NCI-H1417 (cell line): ENCODE measurements at regions not wholly inside any gene's neighbourhood (a gene's known extent, or its start where the extent isn't known, plus 50 kb on each side); places are given as distances from the start of the nearest gene placed in this dataset.
"Not testable (repeated sequence)": the region's sequence is repeated elsewhere in the genome, so short reads cannot be mapped to it uniquely, and the experiment has no call there.

ENCODE experiments used
- DNase-seq, 3 experiments: peaks; one replicate each; lab custom pipeline; 2025; lab: John Stamatoyannopoulos, UW

DNA sequence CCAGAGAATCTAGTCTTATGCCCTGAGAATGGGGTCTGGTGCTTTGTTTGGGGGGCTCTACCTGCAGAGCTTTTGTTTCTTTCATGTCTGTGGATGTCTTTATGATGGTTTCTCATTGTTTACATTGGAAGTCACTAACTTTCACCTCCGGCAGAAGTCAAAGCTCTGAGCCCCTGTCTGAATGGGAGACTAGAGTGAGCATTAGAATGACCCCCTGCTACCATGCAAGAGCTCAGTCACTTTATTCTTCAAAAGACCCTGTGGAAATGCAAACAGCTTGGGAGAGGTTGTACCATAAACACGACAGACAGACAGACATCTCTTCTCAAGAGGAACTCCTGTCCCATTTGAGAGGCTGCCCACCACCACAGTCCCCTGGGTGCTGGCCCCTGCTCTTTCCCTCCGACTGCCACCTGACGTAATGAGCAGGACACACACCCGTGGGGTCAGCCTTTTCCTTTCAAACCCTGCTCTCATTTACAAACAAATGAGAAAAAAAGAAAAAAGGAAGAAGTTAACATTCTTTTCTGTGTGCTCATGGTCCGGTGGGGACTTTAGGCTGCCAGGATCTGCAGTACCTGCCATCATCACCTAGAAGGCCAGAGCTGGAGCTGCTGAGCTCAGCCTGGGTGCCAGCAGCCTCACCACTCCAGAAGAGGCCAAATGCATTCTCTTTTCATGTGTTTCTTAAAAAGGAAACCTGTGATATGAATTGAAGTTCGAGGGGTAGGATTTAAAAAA lies 91.6 kb downstream of the FZD1 start:
- DNase-seq: no peak

DNA sequence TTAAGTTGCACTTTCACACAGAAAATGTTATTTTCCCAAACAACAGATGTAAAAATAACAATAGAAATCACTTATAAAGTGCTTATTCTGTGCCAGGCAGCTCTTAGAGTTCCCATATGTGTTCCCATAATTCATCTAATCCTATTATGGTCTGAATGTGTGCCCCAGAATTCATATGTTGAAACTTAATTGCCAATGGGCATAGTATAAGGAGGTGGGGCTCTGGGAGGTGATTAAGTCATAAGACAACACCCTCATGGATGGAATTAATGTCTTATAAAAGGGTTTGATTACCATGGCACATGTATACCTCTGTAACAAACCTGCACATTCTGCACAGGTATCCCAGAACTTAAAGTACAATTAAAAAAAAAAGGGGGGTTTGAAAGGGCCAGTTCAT lies 92.7 kb downstream of the FZD1 start:
- no peak for DNase-seq

DNA sequence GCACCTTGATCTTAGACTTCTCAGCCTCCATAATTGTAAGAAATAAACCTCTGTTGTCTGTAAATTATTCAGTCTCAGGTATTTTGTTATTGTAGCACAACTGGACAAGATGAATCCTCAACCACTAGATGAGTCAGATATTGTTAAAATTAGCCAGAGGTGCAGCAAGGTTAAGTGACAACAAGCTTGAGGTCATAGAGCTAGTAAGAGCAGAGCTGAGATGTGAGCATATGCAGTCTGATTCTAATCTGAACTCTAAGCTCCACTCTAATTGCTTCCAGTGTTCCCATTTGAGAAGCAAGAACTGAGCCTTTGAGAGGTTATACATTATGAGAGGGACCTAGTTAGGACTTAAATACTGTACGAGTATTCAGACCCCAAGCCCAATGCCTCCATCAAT lies 93.1 kb downstream of the FZD1 start:
- no peak for DNase-seq

DNA sequence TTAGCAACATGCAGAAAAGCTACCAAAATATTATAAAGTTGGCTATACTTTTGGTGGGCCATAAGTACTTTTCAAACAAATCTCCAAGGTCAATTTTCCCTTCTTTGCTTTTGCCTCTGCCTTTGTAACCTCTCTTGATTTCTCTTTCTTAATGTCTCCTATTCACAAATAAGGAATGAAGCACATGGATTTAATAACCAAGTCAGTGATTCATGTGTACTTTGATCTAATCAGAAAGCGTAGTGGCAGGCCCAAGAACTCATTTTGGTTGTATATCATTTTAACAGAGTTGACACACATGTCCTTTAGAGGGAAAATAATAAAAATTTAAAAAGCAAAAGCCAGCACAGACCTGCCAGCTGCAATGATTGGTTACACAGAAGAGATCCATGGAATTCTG lies 93.7 kb downstream of the FZD1 start:
- DNase-seq: no peak

DNA sequence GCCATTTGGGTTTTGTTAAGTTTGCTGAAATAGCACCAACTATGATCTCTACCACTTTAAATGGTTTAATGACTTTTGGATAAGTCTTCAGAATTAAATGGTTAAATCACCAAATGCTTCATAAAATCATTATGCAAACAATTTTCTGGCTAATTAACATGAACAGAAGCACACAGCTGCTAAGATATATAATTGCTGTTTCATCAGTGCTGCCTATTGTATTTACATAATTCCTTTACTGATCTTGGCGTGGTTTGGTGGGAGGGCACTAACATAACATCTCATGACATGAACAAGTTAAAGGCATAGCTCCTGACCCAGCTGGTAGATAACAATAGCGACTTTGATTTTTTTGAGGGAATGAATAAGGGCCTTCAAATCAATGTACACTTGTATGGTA lies 94.1 kb downstream of the FZD1 start:
- peak in 1 of 3 experiments; percentile 19 for DNase-seq

DNA sequence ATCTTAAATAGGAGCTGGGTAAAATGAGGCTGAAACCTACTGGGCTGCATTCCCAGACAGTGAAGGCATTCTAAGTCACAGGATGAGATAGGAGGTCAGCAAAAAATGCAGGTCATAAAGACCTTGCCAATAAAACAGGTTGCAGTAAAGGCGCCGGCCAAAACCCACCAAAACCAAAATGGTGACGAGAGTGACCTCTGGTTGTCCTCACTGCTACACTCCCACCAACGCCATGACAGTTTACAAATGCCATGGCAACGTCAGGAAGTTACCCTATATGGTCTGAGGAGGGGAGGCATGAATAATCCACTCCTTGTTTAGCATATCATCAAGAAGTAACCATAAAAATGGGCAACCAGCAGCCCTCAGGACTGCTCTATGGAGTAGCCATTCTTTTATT lies 100.9 kb downstream of the FZD1 start:
- DNase-seq: not testable (repeated sequence)

DNA sequence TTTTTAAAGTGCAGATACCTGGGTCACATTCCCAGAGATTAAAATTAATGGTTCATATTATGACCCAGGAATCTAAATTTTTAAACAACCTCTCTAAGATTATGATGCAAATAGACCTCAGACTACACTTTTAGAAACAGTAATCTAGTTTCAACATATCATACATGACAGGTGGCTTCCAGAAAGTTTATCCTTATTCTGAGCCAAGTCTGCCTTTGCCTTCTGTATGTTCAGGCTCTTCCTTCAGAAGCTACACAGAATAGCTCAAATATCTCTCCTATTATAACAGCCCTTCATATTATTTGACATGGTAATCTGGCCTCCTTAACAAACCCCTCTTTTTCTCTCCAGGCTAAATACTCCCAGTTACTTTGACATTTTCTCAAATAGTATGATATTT lies 101.9 kb downstream of the FZD1 start:
- no peak for DNase-seq

DNA sequence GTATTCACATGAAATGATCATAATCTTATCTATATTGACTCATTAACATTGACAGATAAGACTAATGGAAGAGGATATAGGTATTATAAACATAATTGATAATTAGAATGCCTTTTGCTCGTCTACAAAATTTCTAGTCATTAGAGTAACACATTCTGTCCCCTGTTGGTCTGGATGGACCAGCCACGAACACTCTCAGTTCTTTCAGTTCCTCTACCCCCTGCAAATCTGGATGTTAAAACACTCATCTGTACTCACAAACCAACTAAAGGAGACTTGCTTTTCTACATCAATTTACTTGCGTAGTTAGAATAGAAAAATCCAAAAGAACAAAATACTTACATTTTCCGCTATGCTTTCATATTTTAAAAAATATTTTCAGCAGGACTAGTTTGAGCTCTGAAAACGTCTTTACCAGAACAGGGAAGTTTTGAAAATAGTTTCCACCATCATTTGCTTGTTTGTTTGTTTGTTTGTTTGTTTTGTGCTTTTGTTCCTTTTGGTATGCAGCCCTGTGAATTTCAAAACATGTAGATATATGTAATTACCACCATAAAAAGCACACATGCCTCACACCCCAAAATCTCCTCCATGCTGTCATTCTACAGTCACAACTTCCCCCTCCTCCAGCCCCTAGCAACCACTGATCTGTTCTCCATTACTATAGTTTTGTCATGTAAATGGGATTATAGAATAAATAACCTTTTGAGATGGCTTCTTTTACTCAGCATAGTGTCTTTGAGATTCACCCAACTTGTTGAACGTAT lies 103.8 kb downstream of the FZD1 start:
- DNase-seq: no peak

DNA sequence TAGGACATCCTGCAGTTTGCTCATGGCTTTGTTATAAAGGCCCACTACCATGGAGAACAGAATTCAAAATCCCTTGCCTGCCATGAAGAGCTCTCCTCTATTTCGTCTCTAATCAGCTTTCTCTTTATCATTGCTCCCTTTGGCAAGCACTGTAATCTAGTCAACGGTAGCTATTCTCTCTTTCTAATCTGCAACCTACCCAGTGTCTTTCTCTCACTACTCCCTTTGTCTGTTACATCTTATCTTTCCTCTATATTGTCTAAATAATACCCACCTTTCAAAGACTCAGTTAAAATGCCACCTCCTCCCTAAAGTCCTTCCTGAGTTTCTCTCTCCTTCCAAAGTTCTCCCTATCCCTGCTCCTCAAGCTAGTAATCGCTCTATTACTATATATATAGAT lies 108.1 kb downstream of the FZD1 start:
- DNase-seq: no peak

DNA sequence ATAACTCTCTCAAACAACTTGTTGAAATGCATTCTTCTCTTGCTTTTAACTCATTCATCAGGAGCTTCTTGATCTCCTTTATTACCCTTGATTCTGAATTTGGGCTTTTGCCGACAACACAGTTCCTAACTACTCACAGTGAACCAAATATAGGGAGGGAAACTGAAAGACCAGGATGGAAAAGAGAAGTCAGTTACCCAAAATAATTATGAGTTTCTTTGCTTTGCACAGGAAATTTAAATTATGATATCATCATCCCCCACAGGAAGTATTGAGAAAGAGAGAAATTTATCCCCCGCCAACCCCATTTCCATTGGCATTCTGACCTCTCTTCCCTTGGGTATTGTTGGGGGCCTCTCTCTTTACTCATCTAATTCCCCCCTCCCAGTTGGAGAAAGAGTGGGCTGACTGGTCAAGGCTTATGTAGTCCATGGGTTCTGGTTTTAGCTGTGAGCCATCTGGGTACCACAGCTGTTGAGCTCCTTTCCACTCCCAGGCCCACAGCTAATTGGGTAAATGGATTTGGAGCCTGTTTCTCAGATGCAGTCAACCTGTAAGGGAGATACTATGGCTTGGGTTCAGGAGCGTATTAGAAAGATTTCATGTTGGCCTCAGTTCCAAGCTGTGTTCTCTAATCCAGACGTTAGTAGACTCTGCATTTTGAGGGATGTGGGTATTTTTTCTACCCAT lies 109.0 kb downstream of the FZD1 start:
- no peak for DNase-seq

DNA sequence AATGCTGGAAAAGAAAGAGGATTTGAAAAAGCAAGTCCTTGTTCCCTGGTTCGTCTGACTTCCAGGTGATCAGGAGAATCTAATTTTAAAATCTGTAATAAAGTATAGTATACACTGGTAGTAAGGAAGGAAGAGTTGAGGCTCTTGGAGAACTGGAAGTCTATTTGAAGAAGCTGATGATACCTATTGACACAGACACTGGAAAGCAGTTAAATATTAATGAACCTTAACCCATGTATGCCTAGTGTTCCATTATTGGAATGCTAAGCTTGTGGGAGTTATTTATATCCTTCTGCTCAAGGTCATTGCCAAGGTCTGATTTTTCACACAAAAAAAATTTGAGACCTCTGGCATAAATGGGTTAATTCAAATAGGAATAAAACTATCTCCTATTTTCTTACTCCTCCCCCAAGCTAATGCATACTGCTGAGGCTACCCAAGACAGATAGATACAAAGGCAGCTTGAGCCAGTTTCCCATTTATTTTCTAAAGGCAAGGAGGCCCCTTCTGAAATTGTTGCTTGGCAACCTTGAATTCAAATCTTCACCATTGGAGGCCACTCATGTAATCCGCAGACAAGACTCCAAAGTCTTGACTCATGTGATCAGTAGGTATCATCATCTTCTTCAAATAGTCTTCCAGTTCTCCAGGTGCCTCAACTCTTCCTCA lies 110.2 kb downstream of the FZD1 start:
- DNase-seq: no peak

DNA sequence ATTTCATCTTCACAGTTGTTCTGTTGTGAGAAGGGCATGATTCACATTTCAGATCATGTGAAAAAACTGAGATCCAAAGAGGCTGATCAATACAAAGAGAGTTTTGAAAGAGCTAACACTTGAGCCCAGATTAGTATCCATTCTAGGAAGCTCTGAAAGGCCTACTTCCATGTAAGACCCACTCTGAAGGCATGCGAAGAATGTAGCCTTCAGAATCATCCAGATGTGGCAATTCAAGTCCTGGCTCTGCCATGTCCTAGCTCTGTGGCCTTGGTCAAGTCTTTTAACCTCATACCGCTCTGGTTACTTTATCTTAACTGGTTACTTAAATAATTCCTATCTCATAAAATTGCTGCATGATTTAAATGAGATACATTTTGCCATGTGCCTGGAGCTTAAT lies 111.1 kb downstream of the FZD1 start:
- DNase-seq: no peak

DNA sequence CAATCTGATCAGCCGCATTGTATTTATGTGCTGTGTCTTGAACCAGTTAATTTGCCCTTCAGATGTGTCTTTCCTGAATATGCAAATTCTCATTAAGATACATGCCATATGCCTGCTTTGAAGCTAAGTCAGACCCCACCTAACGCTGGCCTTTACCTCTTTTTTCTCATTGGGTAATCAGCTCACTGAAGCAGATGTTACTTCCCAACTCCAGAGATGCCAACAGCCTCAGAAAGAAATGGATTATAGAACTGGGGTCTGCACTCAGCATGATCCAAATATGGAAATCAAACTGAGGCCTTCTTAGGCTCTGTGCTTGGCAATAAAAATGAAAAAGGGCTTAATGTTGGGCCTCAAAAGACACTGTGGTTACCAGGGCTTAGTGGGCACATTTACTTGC lies 113.9 kb downstream of the FZD1 start:
- DNase-seq: no peak

DNA sequence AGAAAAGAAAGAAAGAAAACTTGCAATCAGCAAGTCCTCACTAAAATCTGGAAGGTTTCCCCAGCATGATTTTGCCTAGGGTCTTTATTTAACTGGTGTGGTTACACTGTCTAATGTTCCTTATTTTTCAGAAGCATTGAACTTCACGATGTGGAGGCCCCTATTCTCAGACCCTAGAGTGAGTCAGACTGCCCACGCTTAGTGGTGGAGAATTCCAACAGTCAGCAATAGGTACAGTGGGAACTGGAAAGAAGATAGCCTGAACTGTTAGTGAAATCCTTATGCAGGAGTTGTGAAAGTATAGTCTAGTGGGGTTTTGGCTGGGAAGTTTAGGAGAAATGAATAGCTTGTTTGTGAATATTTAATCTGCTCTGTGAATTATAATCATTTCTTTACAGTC lies 115.0 kb downstream of the FZD1 start:
- no peak for DNase-seq

DNA sequence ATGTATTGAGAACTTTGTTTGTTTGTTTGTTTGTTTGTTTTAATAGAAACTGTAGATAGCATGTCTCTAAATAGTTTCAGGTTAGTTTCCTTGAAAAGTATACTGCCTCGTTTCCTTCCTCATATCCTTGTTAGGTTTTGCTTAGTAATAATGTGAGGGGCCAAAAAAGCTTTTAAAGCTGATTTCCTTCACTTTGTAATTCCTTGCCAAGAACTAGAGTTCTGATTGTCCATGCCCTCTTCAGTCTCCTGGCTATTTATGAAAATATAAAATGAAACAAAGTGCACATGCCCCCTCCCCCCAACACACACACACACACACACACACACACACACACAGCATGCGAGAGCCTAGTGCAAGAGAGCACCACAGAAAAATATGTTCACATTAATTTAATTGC lies 115.8 kb downstream of the FZD1 start:
- DNase-seq: no peak

DNA sequence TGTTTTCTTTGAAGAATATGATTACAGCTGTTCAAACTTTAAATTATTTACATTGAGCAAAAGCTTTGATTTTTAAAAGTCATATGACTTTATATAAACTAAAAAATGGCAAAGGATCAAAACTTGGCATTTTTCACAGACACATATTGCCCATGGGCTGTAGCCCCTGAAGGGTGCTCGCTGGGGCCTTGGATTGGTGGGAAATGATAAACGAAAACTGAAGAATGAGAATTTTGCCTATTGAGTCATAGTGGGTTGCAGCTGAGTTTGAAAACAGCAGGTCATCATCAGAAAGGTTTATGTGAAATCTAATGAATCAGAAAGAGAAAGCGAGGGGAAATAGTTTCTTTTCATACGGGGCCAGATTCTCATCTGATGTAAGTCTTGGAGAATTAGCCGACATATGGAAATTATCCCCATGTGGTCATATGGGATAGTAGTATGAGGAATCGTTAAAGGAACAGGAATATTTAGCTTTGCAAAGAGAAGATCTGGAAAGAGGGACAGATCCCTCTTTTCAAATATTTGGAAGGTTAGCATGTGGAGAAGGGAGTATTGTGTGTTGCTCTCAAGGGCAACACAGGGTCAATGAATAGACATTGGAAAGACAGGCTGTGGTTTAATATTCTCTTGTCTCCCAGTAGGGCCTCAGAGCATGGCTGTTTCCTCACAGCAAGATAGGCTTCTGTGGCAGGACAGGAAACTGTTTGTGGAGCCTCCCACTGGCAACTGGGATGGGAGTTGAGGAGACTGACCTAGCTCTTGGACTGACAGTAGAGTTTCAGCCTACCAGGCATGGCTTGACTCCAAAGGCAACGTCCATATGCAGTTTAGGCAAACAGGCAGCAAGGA lies 119.0 kb downstream of the FZD1 start:
- DNase-seq: no peak

DNA sequence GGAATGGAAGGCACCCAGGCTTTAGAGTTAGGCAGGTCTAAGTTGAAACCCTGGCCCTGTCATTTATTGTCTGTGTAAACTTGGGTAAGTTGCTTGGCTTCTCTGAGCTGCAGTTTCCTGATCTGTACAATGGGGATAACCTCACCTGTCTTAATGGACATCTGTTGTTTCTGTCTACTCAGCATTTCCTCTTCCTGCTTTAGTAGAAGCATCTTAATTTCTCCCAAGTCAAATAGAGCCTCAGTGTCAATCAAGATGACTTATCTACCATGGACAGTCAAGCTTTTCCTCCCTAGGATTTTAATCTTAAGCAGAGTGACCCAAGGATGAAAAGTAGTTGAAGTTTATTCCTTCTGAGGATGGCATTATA lies 119.7 kb downstream of the FZD1 start:
- no peak for DNase-seq

DNA sequence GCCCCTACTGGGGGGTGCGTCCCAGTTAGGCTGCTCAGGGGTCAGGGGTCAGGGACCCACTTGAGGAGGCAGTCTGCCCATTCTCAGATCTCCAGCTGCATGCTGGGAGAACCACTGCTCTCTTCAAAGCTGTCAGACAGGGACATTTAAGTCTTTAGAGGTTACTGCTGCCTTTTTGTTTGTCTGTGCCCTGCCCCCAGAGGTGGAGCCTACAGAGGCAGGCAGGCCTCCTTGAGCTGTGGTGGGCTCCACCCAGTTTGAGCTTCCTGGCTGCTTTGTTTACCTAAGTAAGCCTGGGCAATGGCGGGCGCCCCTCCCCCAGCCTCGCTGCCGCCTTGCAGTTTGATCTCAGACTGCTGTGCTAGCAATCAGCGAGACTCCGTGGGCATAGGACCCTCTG lies 130.5 kb downstream of the FZD1 start:
- DNase-seq: not testable (repeated sequence)

DNA sequence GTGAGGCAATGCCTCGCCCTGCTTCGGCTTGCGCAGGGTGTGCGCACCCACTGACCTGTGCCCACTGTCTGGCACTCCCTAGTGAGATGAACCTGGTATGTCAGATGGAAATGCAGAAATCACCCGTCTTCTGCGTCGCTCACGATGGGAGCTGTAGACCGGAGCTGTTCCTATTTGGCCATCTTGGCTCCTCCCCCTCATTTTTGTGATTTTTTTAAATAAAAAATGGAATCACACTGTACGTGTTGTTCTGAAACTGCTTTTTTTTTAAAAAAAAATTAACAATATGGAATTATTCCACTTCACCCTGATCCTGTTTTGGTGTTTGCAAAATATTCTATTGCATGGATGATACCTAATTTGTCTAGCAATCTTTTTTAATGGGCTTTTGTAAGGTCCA lies 131.1 kb downstream of the FZD1 start:
- DNase-seq: not testable (repeated sequence)

DNA sequence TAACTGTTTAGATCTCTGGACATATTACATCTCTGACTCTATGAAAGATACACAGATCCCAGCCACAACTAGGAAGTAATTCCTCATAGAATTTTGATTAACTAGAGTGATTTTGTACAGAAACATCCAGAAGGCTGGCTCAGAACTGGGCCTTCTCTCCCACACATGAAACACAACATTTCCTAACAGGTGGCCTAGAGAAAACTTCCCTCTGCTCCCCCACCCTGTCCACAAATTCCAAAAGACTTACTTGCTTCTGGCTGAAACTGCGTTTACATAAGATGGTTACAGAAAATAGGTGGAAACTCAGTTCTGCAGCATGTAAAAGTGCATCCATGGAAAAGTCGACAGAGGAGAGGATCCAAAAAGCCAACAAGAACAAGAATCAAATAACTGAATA lies 132.9 kb downstream of the FZD1 start:
- DNase-seq: no peak

DNA sequence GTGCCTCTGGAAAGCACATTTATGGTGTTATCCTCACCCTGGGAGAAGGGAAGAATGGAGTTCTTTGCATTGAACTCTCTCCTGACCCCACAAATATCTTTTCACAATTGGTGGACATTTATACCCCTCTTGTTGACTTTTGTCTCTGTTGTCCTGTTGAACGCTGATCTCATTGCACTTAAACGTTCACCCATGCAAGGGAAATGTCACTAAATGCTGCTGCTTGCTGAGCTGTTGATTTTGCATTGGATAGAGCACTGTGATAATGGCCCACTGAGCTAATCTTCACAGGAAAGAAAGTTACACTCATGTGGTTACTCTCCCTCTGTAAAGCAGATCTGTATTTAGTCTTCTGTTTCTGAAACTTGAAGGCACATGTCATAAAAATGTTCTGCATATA lies 133.4 kb downstream of the FZD1 start:
- DNase-seq: peak in 2 of 3 experiments; percentile 42 to 74

DNA sequence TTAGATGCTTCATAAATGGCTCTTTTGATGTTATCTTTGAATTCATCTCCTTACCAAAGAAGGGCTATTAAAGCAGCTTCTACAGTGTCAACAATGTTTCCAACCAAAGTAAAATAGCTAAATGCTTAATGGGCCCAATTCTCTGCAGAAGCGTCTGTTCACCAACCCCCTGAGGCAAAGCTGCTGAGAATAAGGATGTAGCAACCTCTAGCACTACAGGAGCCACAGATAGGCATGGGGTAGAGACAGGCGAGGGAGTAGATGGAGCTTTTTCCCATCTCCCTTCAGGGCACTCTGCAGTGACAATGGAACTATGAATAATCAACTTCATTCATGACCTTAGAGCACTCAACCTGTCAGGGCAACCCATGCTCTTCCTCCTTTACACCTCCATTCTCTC lies 134.1 kb downstream of the FZD1 start:
- peak in 2 of 3 experiments; percentile 54 to 84 for DNase-seq
